GM12878 (cell line): ENCODE measurements at regions not wholly inside any gene's neighbourhood (a gene's known extent, or its start where the extent isn't known, plus 50 kb on each side); places are given as distances from the start of the nearest gene placed in this dataset.

Source experiments
- ESRRA ChIP-seq: IDR thresholded peaks from 2 replicates; pipeline ENCODE4 v1.6.1; 2012; ENCODE audit warnings: mild to moderate bottlenecking, low read length, improper control_type of control experiment
- EZH2 ChIP-seq: IDR thresholded peaks from 2 replicates; pipeline ENCODE4 v1.6.1; 2012; ENCODE audit warnings: low read depth, mild to moderate bottlenecking, control low read depth, inconsistent platforms, low read length, borderline replicate concordance; ENCODE audit not compliant: control insufficient read depth
- FOS ChIP-seq: IDR thresholded peaks from 3 replicates; pipeline ENCODE4 v1.6.1; 2011; ENCODE audit warnings: borderline replicate concordance; ENCODE audit not compliant: insufficient read length; ENCODE audit errors: extremely low read depth
- MYC ChIP-seq: IDR thresholded peaks from 2 replicates; pipeline ENCODE4 v1.6.1; 2011; ENCODE audit warnings: mild to moderate bottlenecking, low read length, moderate library complexity, inconsistent platforms; ENCODE audit not compliant: insufficient read depth, insufficient replicate concordance, insufficient read length, severe bottlenecking
- PML ChIP-seq: IDR thresholded peaks from 2 replicates; pipeline ENCODE4 v1.6.1; 2012; ENCODE audit warnings: low read length, inconsistent platforms
- RAD21 ChIP-seq: IDR thresholded peaks from 2 replicates; pipeline ENCODE4 v1.6.1; 2011; ENCODE audit warnings: mild to moderate bottlenecking, low read depth, low read length, moderate library complexity; ENCODE audit not compliant: insufficient read depth
- RBBP5 ChIP-seq: fragments of 200-600 bp; sonication (generic); conservative IDR thresholded peaks from 2 replicates; pipeline ENCODE4 v1.6.1; 2016
- TCF7 ChIP-seq: IDR thresholded peaks from 2 replicates; pipeline ENCODE4 v1.6.1; 2014; ENCODE audit warnings: antibody characterized with exemption, borderline replicate concordance
- TF ChIP-seq, protein P1 (sequence below): IDR thresholded peaks from 2 replicates; pipeline ENCODE4 v1.6.1; 2011; ENCODE audit warnings: mild to moderate bottlenecking, low read depth, low read length, moderate library complexity; ENCODE audit not compliant: insufficient replicate concordance
- TF ChIP-seq, protein P2 (sequence below): IDR thresholded peaks from 2 replicates; pipeline ENCODE4 v1.6.1; 2012; ENCODE audit warnings: low read depth, low read length, improper control_type of control experiment
- TF ChIP-seq, protein P3 (sequence below): fragments of 450-650 bp; IDR thresholded peaks from 2 replicates; pipeline ENCODE4 v1.6.1; 2017; ENCODE audit warnings: mild to moderate bottlenecking, low read depth, inconsistent platforms; ENCODE audit not compliant: poor library complexity, severe bottlenecking
- TF ChIP-seq, protein P4 (sequence below), 3 experiments: IDR thresholded peaks in 2 of 3; conservative IDR thresholded peaks in 1 of 3; 2 replicates each; pipeline ENCODE4 v1.5.1; 2011; ENCODE audit warnings: low read depth in 3 of 3, low read length in 3 of 3, mild to moderate bottlenecking in 3 of 3, control low read depth in 2 of 3, moderate library complexity in 2 of 3, inconsistent platforms in 1 of 3, mixed read lengths in 1 of 3; ENCODE audit not compliant: control insufficient read depth in 2 of 3, insufficient read depth in 1 of 3; ENCODE audit errors: extremely low read depth in 1 of 3

DNA sequence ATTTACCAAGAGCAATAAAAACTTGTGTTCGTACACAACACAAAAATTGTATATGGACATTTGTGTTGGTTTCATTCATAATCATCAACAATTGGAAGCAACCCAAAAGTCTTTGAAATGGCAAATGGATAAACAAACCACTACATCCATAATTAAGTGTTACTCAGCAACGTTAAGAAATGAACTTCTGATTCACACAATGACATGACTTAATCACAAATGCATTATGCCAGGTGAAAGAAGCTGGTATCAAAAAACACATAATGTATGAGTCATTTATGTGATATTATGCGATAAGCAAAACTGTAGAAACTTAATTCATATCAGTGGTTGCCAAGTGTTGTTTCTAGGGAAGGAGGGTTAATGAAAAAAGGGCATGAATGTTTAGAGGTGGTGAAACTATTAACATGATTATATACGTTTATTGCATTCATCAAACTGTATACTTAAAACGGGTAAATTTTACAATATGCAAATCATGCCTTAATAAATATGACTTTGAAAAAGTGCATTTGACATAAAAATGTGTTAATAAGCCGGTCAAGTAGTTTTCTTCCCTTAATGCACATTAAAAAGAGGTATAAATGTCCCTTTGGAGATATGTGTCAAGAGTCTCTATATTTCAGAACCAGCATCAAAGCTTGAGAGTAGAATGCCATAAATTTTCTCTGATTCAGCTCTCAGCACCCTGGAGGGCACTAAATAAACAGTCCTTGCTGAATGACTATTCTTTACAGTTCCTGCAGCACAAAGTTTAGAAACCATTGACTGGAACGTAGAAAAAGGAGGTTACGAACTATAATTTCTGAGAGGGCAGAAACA lies 84.8 kb upstream of the GRM3 start:
- TF ChIP-seq, protein P1, sequence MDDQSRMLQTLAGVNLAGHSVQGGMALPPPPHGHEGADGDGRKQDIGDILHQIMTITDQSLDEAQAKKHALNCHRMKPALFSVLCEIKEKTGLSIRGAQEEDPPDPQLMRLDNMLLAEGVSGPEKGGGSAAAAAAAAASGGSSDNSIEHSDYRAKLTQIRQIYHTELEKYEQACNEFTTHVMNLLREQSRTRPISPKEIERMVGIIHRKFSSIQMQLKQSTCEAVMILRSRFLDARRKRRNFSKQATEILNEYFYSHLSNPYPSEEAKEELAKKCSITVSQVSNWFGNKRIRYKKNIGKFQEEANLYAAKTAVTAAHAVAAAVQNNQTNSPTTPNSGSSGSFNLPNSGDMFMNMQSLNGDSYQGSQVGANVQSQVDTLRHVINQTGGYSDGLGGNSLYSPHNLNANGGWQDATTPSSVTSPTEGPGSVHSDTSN: no peak
- TF ChIP-seq TCF7 (no peak), EZH2 (no peak), RAD21 (no peak), PML (no peak), ESRRA (no peak), RBBP5 (no peak), FOS (no peak), MYC (no peak)
- TF ChIP-seq, protein P2, sequence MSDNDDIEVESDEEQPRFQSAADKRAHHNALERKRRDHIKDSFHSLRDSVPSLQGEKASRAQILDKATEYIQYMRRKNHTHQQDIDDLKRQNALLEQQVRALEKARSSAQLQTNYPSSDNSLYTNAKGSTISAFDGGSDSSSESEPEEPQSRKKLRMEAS: no peak
- TF ChIP-seq, protein P3, sequence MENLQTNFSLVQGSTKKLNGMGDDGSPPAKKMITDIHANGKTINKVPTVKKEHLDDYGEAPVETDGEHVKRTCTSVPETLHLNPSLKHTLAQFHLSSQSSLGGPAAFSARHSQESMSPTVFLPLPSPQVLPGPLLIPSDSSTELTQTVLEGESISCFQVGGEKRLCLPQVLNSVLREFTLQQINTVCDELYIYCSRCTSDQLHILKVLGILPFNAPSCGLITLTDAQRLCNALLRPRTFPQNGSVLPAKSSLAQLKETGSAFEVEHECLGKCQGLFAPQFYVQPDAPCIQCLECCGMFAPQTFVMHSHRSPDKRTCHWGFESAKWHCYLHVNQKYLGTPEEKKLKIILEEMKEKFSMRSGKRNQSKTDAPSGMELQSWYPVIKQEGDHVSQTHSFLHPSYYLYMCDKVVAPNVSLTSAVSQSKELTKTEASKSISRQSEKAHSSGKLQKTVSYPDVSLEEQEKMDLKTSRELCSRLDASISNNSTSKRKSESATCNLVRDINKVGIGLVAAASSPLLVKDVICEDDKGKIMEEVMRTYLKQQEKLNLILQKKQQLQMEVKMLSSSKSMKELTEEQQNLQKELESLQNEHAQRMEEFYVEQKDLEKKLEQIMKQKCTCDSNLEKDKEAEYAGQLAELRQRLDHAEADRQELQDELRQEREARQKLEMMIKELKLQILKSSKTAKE: no peak
- TF ChIP-seq, protein P4, sequence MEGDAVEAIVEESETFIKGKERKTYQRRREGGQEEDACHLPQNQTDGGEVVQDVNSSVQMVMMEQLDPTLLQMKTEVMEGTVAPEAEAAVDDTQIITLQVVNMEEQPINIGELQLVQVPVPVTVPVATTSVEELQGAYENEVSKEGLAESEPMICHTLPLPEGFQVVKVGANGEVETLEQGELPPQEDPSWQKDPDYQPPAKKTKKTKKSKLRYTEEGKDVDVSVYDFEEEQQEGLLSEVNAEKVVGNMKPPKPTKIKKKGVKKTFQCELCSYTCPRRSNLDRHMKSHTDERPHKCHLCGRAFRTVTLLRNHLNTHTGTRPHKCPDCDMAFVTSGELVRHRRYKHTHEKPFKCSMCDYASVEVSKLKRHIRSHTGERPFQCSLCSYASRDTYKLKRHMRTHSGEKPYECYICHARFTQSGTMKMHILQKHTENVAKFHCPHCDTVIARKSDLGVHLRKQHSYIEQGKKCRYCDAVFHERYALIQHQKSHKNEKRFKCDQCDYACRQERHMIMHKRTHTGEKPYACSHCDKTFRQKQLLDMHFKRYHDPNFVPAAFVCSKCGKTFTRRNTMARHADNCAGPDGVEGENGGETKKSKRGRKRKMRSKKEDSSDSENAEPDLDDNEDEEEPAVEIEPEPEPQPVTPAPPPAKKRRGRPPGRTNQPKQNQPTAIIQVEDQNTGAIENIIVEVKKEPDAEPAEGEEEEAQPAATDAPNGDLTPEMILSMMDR (IDR thresholded peaks at IDR 0.05 in 2 of 3, conservative IDR thresholded peaks at IDR 0.05 in 1 of 3; ENCODE audit: control insufficient read depth in 2 of 3, extremely low read depth in 1 of 3, insufficient read depth in 1 of 3, low read depth in 3 of 3, low read length in 3 of 3): no peak
